Activated CD4-positive, CD25-positive, alpha-beta regulatory T cell treated with anti-CD3 and anti-CD28 coated beads, Interleukin-2, amount 50 U/mL, for 16 hours (primary cell): ENCODE measurements at regions not wholly inside any gene's neighbourhood (a gene's known extent, or its start where the extent isn't known, plus 50 kb on each side); places are given as distances from the start of the nearest gene placed in this dataset.

Experiments used
- DNase-seq: peaks from one replicate; pipeline ENCODE4 v3.0.0-alpha.2; 2020; ENCODE audit warnings: low read depth, low spot score

- DNase-seq, result no peak
These were observed 105.5 kb upstream of the PITX1 start for GRCh38 chr5:135139381-135140134.

GRCh38 chr5:135138116-135138850, 104.3 kb upstream of the PITX1 start:
- no peak for DNase-seq

GRCh38 chr5:135137146-135137915, 103.3 kb upstream of the PITX1 start:
- DNase-seq, result no peak

GRCh38 chr5:135136546-135136945, 102.5 kb upstream of the PITX1 start:
- no peak for DNase-seq

- no peak for DNase-seq
These were observed 101.7 kb upstream of the PITX1 start for GRCh38 chr5:135135530-135136226.

- no peak for DNase-seq
These were observed 100.8 kb upstream of the PITX1 start for GRCh38 chr5:135134691-135135381.

GRCh38 chr5:135133698-135134515, 99.9 kb upstream of the PITX1 start:
- DNase-seq, result no peak

- no peak for DNase-seq
These were observed 99.2 kb upstream of the PITX1 start for GRCh38 chr5:135133181-135133580.

- no peak for DNase-seq
These were observed 98.0 kb upstream of the PITX1 start for GRCh38 chr5:135131801-135132680.

GRCh38 chr5:135130261-135131215, 96.5 kb upstream of the PITX1 start:
- no peak for DNase-seq

GRCh38 chr5:135129307-135129706, 95.3 kb upstream of the PITX1 start:
- DNase-seq, result no peak

- no peak for DNase-seq
These were observed 94.3 kb upstream of the PITX1 start for GRCh38 chr5:135128361-135128760.

GRCh38 chr5:135127439-135128240, 93.6 kb upstream of the PITX1 start:
- no peak for DNase-seq

GRCh38 chr5:135126688-135127438, 92.8 kb upstream of the PITX1 start:
- no peak for DNase-seq

- no peak for DNase-seq
These were observed 90.7 kb upstream of the PITX1 start for GRCh38 chr5:135124724-135125123.

GRCh38 chr5:135124128-135124527, 90.1 kb upstream of the PITX1 start:
- no peak for DNase-seq

GRCh38 chr5:135122797-135123196, 88.8 kb upstream of the PITX1 start:
- DNase-seq, result no peak
